ENCODE measurements at regions not wholly inside any gene's neighbourhood (a gene's known extent, or its start where the extent isn't known, plus 50 kb on each side); places are given as distances from the start of the nearest gene placed in this dataset.

- Mint-ChIP-seq H3K27ac (no peak overlapping the region), H3K4me1 (no peaks in the 10 kb centered on the region), H3K27me3 (peaks cover 6% of the 10 kb centered on the region), H3K36me3 (no peaks in the 10 kb centered on the region), H3K9me3 (peaks cover 10% of the 10 kb centered on the region), H3K4me3 (no peak overlapping the region)
- DNase-seq (ENCODE audit: low spot score in 2 of 2) (no peak), ATAC-seq (ENCODE audit: low read depth) (no peak)
Measured at GRCh38 chr7:98534493-98534892, 82.6 kb upstream of the NPTX2 start.

GRCh38 chr7:98531717-98532116, 85.4 kb upstream of the NPTX2 start:
- no peak for DNase-seq (ENCODE audit: low spot score in 2 of 2)
- peaks cover 7% of the 10 kb centered on the region for H3K9me3 Mint-ChIP-seq
- no peak overlapping the region for H3K4me3 Mint-ChIP-seq
- H3K36me3 Mint-ChIP-seq = no peaks in the 10 kb centered on the region
- H3K27me3 Mint-ChIP-seq = peaks cover 5% of the 10 kb centered on the region
- H3K27ac Mint-ChIP-seq = no peak overlapping the region
- ATAC-seq (ENCODE audit: low read depth) = no peak
- H3K4me1 Mint-ChIP-seq = no peaks in the 10 kb centered on the region

- no peaks in the 10 kb centered on the region for H3K36me3 Mint-ChIP-seq
- ATAC-seq (ENCODE audit: low read depth) (no peak), DNase-seq (ENCODE audit: low spot score in 2 of 2) (no peak)
- peaks cover 4% of the 10 kb centered on the region for H3K27me3 Mint-ChIP-seq
- no peak overlapping the region for H3K4me3 Mint-ChIP-seq
- no peak overlapping the region for H3K27ac Mint-ChIP-seq
- H3K4me1 Mint-ChIP-seq = no peaks in the 10 kb centered on the region
- H3K9me3 Mint-ChIP-seq = peaks cover 3% of the 10 kb centered on the region
Measured at GRCh38 chr7:98528079-98528478, 89.0 kb upstream of the NPTX2 start.

- Mint-ChIP-seq H3K36me3 (no peaks in the 10 kb centered on the region), H3K4me1 (no peaks in the 10 kb centered on the region), H3K4me3 (no peak overlapping the region), H3K27me3 (peaks cover 10% of the 10 kb centered on the region), H3K27ac (no peak overlapping the region), H3K9me3 (peaks cover 4% of the 10 kb centered on the region)
- DNase-seq (ENCODE audit: low spot score in 2 of 2) = no peak
- no peak for ATAC-seq (ENCODE audit: low read depth)
Measured at GRCh38 chr7:98526059-98526458, 91.0 kb upstream of the NPTX2 start.

- DNase-seq (ENCODE audit: low spot score in 2 of 2) = no peak
- peaks cover 8% of the 10 kb centered on the region for H3K27me3 Mint-ChIP-seq
- H3K9me3 Mint-ChIP-seq = peaks cover 6% of the 10 kb centered on the region
- H3K27ac Mint-ChIP-seq = no peak overlapping the region
- no peak overlapping the region for H3K4me3 Mint-ChIP-seq
- H3K36me3 Mint-ChIP-seq = no peaks in the 10 kb centered on the region
- ATAC-seq (ENCODE audit: low read depth) = no peak
- H3K4me1 Mint-ChIP-seq = no peaks in the 10 kb centered on the region
Measured at GRCh38 chr7:98521089-98521692, 95.9 kb upstream of the NPTX2 start.

GRCh38 chr7:98520356-98520951, 96.6 kb upstream of the NPTX2 start:
- H3K36me3 Mint-ChIP-seq = no peaks in the 10 kb centered on the region
- DNase-seq (ENCODE audit: low spot score in 2 of 2) (no peak), ATAC-seq (ENCODE audit: low read depth) (no peak)
- peaks cover 2% of the 10 kb centered on the region for H3K4me1 Mint-ChIP-seq
- H3K27ac Mint-ChIP-seq = no peak overlapping the region
- H3K9me3 Mint-ChIP-seq = peaks cover 5% of the 10 kb centered on the region
- H3K4me3 Mint-ChIP-seq = no peak overlapping the region
- H3K27me3 Mint-ChIP-seq = peaks cover 8% of the 10 kb centered on the region

- no peak overlapping the region for H3K27ac Mint-ChIP-seq
- H3K4me3 Mint-ChIP-seq = no peak overlapping the region
- peaks cover 2% of the 10 kb centered on the region for H3K4me1 Mint-ChIP-seq
- H3K27me3 Mint-ChIP-seq = peaks cover 5% of the 10 kb centered on the region
- no peaks in the 10 kb centered on the region for H3K36me3 Mint-ChIP-seq
- peaks cover 3% of the 10 kb centered on the region for H3K9me3 Mint-ChIP-seq
- ATAC-seq (ENCODE audit: low read depth) = no peak
- no peak for DNase-seq (ENCODE audit: low spot score in 2 of 2)
Measured at GRCh38 chr7:98518159-98518947, 98.7 kb upstream of the NPTX2 start.

- Mint-ChIP-seq H3K36me3 (no peaks in the 10 kb centered on the region), H3K4me1 (peaks cover 2% of the 10 kb centered on the region), H3K27ac (no peak overlapping the region), H3K27me3 (peaks cover 6% of the 10 kb centered on the region), H3K4me3 (no peak overlapping the region), H3K9me3 (peaks cover 3% of the 10 kb centered on the region)
- DNase-seq (ENCODE audit: low spot score in 2 of 2) = no peak
- ATAC-seq (ENCODE audit: low read depth) = no peak
Measured at GRCh38 chr7:98515201-98515600, 101.9 kb upstream of the NPTX2 start.

- H3K27ac Mint-ChIP-seq = no peak overlapping the region
- H3K4me1 Mint-ChIP-seq = peaks cover 2% of the 10 kb centered on the region
- H3K36me3 Mint-ChIP-seq = no peaks in the 10 kb centered on the region
- no peak overlapping the region for H3K4me3 Mint-ChIP-seq
- peaks cover 4% of the 10 kb centered on the region for H3K9me3 Mint-ChIP-seq
- H3K27me3 Mint-ChIP-seq = peaks cover 8% of the 10 kb centered on the region
- ATAC-seq (ENCODE audit: low read depth) = no peak
- no peak for DNase-seq (ENCODE audit: low spot score in 2 of 2)
Measured at GRCh38 chr7:98514211-98515031, 102.7 kb upstream of the NPTX2 start.

- DNase-seq (ENCODE audit: low spot score in 2 of 2) = no peak
- H3K4me1 Mint-ChIP-seq = peaks cover 2% of the 10 kb centered on the region
- H3K9me3 Mint-ChIP-seq = peaks cover 7% of the 10 kb centered on the region
- no peak for ATAC-seq (ENCODE audit: low read depth)
- no peak overlapping the region for H3K27ac Mint-ChIP-seq
- no peak overlapping the region for H3K4me3 Mint-ChIP-seq
- no peaks in the 10 kb centered on the region for H3K36me3 Mint-ChIP-seq
- H3K27me3 Mint-ChIP-seq = peaks cover 10% of the 10 kb centered on the region
Measured at GRCh38 chr7:98511175-98511574, 105.9 kb upstream of the NPTX2 start.

GRCh38 chr7:98509836-98510235, 107.2 kb upstream of the NPTX2 start:
- peaks cover 7% of the 10 kb centered on the region for H3K9me3 Mint-ChIP-seq
- DNase-seq (ENCODE audit: low spot score in 2 of 2) = no peak
- no peak for ATAC-seq (ENCODE audit: low read depth)
- no peaks in the 10 kb centered on the region for H3K36me3 Mint-ChIP-seq
- no peak overlapping the region for H3K27ac Mint-ChIP-seq
- H3K4me3 Mint-ChIP-seq = no peak overlapping the region
- H3K4me1 Mint-ChIP-seq = no peaks in the 10 kb centered on the region
- H3K27me3 Mint-ChIP-seq = peaks cover 10% of the 10 kb centered on the region

GRCh38 chr7:98506471-98506870, 105.6 kb upstream of the BAIAP2L1 start:
- Mint-ChIP-seq H3K27me3 (peaks cover 15% of the 10 kb centered on the region), H3K4me3 (no peak overlapping the region), H3K27ac (no peak overlapping the region), H3K4me1 (no peaks in the 10 kb centered on the region), H3K36me3 (no peaks in the 10 kb centered on the region), H3K9me3 (peaks cover 6% of the 10 kb centered on the region)
- ATAC-seq (ENCODE audit: low read depth) (no peak), DNase-seq (ENCODE audit: low spot score in 2 of 2) (no peak)

GRCh38 chr7:98500764-98501163, 99.9 kb upstream of the BAIAP2L1 start:
- H3K27me3 Mint-ChIP-seq = peaks cover 7% of the 10 kb centered on the region
- no peak for DNase-seq (ENCODE audit: low spot score in 2 of 2)
- H3K4me1 Mint-ChIP-seq = no peaks in the 10 kb centered on the region
- ATAC-seq (ENCODE audit: low read depth) = no peak
- peaks cover 7% of the 10 kb centered on the region for H3K9me3 Mint-ChIP-seq
- H3K27ac Mint-ChIP-seq = no peak overlapping the region
- no peak overlapping the region for H3K4me3 Mint-ChIP-seq
- H3K36me3 Mint-ChIP-seq = no peaks in the 10 kb centered on the region

- DNase-seq (ENCODE audit: low spot score in 2 of 2) (no peak), ATAC-seq (ENCODE audit: low read depth) (no peak)
- peaks cover 7% of the 10 kb centered on the region for H3K9me3 Mint-ChIP-seq
- H3K27me3 Mint-ChIP-seq = no peaks in the 10 kb centered on the region
- no peaks in the 10 kb centered on the region for H3K4me1 Mint-ChIP-seq
- H3K4me3 Mint-ChIP-seq = no peak overlapping the region
- H3K27ac Mint-ChIP-seq = no peak overlapping the region
- no peaks in the 10 kb centered on the region for H3K36me3 Mint-ChIP-seq
Measured at GRCh38 chr7:98496618-98497017, 95.7 kb upstream of the BAIAP2L1 start.
